ENCODE measurements at regions not wholly inside any gene's neighbourhood (a gene's known extent, or its start where the extent isn't known, plus 50 kb on each side); places are given as distances from the start of the nearest gene placed in this dataset.

DNA sequence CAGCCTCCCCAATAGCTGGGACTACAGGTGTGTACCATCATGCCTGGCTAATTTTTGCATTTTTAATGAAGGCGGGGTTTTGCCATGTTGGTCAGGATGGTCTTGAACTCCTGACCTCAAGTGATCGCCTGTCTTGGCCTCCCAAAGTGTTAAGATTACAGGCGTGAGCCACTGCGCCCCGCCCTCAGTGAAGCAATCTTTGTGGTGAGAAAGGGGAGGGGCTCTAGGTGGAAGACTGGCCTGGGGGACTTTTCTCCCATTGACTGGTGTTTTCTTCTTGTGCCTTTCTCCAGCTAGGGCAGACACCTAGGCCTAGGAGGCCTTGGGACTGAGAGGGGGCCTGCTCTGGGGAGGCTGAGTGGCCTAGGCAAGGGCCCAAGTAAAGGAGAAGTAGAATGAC lies 84.1 kb downstream of the DNAAF9 start:
- Histone ChIP-seq H3K79me2 (ENCODE audit: control insufficient read depth, insufficient read depth, low read length) (no peaks in the 10 kb centered on the region), H3K9me3 (replicated peaks; ENCODE audit: control insufficient read depth, insufficient read depth, low read length) (no peaks in the 10 kb centered on the region), H3K9ac (ENCODE audit: control insufficient read depth, insufficient read depth, low read length) (no peak overlapping the region), H3K4me3 (no peak overlapping the region), H3K27me3 (replicated peaks in 1 of 2; ENCODE audit: control insufficient read depth in 2 of 2, insufficient read depth in 2 of 2, low read length in 1 of 2) (no peaks in the 10 kb centered on the region), H4K20me1 (ENCODE audit: control insufficient read depth, insufficient read depth) (no peaks in the 10 kb centered on the region), H2AFZ (ENCODE audit: control insufficient read depth, low read depth, low read length) (no peak overlapping the region), H3K36me3 (ENCODE audit: control insufficient read depth in 2 of 2, insufficient read depth in 2 of 2, low read length in 1 of 2) (no peaks in the 10 kb centered on the region), H3K27ac (ENCODE audit: control insufficient read depth, insufficient read depth) (no peak overlapping the region), H3K4me2 (ENCODE audit: control insufficient read depth, insufficient read depth) (no peak overlapping the region), H3K4me1 (ENCODE audit: control insufficient read depth, insufficient read depth, low read length) (no peaks in the 10 kb centered on the region)
- ChIA-PET CTCF (no interaction called here), SMC1A (ENCODE audit: uncharacterized antibody, unreplicated experiment) (interaction anchor here (0.8 kb wide), 1 partner anchor 9 kb away, joined by 3 read pairs; no protein-coding TSS in a partner anchor), POLR2A (no interaction called here), RAD21 (ENCODE audit: unreplicated experiment) (no interaction called here)
- in situ Hi-C loops (cut with MboI), result no loop called here
- FAIRE-seq, result no peak
- ATAC-seq, result no peak
- BruUV-seq (replicated peaks), result no TSS peak
- TF ChIP-seq PML (IDR thresholded peaks at IDR 0.05; ENCODE audit: low read length), result no peak
- TF ChIP-seq, protein P1, sequence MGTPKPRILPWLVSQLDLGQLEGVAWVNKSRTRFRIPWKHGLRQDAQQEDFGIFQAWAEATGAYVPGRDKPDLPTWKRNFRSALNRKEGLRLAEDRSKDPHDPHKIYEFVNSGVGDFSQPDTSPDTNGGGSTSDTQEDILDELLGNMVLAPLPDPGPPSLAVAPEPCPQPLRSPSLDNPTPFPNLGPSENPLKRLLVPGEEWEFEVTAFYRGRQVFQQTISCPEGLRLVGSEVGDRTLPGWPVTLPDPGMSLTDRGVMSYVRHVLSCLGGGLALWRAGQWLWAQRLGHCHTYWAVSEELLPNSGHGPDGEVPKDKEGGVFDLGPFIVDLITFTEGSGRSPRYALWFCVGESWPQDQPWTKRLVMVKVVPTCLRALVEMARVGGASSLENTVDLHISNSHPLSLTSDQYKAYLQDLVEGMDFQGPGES (IDR thresholded peaks at IDR 0.05), result no peak
- no peak for TF ChIP-seq CHD4 (IDR thresholded peaks at IDR 0.05)
- TF ChIP-seq POLR2AphosphoS2 (IDR thresholded peaks at IDR 0.05; ENCODE audit: low read depth, low read length), result no peak
- TF ChIP-seq STAT1 (conservative IDR thresholded peaks at IDR 0.05), result no peak
- no peak for TF ChIP-seq ZNF384 (IDR thresholded peaks at IDR 0.05; ENCODE audit: borderline replicate concordance, low read depth, low read length)
- TF ChIP-seq, protein P2, sequence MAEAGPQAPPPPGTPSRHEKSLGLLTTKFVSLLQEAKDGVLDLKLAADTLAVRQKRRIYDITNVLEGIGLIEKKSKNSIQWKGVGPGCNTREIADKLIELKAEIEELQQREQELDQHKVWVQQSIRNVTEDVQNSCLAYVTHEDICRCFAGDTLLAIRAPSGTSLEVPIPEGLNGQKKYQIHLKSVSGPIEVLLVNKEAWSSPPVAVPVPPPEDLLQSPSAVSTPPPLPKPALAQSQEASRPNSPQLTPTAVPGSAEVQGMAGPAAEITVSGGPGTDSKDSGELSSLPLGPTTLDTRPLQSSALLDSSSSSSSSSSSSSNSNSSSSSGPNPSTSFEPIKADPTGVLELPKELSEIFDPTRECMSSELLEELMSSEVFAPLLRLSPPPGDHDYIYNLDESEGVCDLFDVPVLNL (IDR thresholded peaks at IDR 0.05; ENCODE audit: low read depth, low read length), result no peak
- 60% methylated on average over 5 of the region's 5 CpGs for WGBS (ENCODE audit: insufficient coverage, insufficient replicate concordance, low lambda C conversion rate, missing lambda C conversion rate)
- no peak for DNase-seq (ENCODE audit: low read depth, low spot score)
- intact Hi-C loops (cut with micrococcal nuclease; ENCODE audit: unreplicated experiment), result no loop called here
